AG08396 (cell line): ENCODE measurements at regions not wholly inside any gene's neighbourhood (a gene's known extent, or its start where the extent isn't known, plus 50 kb on each side); places are given as distances from the start of the nearest gene placed in this dataset.
"Not testable (repeated sequence)": the region's sequence is repeated elsewhere in the genome, so short reads cannot be mapped to it uniquely, and the experiment has no call there.

Source experiments
- DNase-seq: peaks from one replicate; pipeline ENCODE4 v3.0.0; 2012; ENCODE audit warnings: low spot score, mixed read lengths

GRCh38 chr5:121350181-121350930 lies 501.3 kb upstream of the FTMT start:
- no peak for DNase-seq

GRCh38 chr5:121366515-121366914 lies 485.2 kb upstream of the FTMT start:
- peak; percentile 11 for DNase-seq

- no peak for DNase-seq
These were observed 478.3 kb upstream of the FTMT start for GRCh38 chr5:121373371-121373770.

- no peak for DNase-seq
These were observed 474.2 kb upstream of the FTMT start for GRCh38 chr5:121377461-121377860.

DNA sequence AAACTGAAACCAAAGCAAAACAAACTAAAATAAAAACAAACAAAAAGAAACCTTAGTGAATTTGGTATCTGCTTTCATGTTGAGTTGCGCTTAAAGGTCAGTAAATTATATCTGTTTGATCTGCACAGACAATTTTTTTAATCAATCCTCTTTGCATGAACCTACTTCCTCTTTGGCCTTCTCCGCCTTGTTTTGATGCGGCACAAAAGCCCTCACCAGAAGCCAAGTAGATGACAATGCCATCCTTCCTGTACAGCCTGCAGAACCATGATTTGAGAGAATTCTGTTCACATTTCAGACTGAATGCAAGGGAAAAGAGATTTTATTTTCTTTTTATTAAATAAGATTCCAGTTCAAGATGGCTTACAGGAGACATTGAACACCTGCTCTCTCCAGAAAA lies 473.6 kb upstream of the FTMT start:
- DNase-seq = no peak

DNA sequence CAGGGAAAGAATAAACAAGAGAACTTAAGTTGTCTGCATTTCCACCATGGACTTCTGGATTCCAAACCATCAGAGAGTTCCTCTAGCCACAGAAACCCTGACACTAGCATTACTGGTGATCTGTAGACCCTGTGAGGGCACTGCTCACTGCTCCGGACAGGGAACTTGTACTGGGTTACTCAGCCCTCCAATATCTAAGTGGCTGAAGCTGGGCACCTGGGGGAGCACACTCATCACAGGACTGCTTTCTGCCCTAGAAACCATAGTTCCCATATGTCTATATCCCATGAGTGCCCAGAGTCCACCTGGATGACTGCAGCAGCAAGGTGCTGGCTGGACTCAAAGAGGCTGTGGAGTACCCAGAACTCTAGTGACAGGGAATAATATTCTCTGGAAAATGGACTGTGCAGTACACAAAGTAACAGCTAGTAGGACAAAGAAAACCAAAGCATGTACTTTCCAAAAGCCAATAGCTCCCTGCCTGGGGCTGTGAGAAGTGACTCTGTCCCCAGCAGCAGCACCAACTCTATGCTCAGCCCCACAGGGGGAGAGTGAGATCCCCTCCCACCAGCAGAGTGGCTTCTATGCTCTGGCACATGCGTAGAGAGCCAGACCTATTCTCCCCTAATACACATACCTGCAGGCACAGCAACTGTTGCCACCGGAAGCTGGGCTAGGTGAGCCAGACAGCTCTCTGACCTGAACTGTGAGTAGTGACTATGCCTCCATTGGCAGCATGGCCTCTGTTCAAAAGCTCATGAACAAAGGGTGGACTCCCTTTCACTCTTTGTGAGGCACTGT lies 472.9 kb upstream of the FTMT start:
- no peak for DNase-seq

DNA sequence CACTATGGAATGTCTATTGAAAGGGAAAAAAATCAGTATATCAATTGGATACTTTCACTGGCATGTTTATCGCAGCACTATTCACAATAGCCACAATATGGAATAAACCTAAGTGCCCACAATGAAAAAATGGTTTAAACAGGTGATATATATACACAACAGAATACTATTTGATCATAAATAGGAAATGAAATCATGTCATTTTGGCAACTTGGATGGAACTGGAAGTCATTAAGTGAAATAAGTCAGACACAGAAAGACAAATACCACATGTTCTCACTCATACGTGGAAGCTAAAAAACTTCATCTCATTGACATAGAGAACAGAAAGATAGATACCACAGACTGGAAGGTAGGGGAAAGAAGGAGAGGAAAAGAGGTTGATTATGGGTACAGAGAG lies 471.6 kb upstream of the FTMT start:
- no peak for DNase-seq

- DNase-seq = no peak
These were observed 467.3 kb upstream of the FTMT start for GRCh38 chr5:121384359-121384758.

GRCh38 chr5:121386334-121386733 lies 465.3 kb upstream of the FTMT start:
- no peak for DNase-seq

- DNase-seq = no peak
These were observed 455.0 kb upstream of the FTMT start for GRCh38 chr5:121396716-121397115.

GRCh38 chr5:121399879-121400278 lies 451.8 kb upstream of the FTMT start:
- no peak for DNase-seq

GRCh38 chr5:121408778-121409177 lies 442.9 kb upstream of the FTMT start:
- no peak for DNase-seq

GRCh38 chr5:121415270-121415669 lies 436.4 kb upstream of the FTMT start:
- no peak for DNase-seq

DNA sequence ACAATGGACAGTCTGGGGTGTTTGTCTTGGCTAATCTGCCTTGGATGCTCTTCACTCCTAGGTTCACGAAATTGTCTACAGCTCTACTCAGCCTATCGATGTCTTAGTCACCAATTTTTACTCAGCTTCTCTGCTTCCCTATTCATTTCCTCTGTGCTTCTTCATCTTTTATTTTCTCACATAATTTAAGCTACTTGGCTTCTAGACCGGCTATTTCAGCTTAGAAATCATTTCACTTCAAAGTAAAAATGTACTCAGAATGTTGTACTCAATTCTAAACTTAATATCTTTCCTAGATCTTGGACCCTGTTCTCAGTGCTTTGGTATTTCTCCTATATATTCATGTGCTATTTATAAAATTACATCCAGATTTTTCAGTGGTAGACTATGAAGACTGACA lies 430.0 kb upstream of the FTMT start:
- DNase-seq = no peak

DNA sequence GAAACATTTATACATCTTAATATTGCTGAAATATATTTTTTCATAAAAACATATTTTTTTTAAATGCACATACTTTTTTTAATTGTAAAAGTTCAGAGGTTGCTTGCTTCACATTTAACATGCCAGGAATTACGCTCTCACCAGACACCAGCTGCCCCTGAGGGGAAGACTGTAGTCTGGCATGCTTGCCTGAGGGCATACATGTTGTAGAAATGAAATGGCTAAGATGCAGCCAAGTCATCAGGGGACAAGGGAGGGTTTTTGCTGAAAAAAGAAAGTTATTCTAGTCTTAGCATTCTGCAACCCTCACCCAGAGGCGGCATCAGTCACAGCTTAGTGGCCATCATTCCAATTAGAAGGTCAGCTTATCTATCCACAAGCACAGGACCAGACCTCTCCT lies 426.7 kb upstream of the FTMT start:
- no peak for DNase-seq

DNA sequence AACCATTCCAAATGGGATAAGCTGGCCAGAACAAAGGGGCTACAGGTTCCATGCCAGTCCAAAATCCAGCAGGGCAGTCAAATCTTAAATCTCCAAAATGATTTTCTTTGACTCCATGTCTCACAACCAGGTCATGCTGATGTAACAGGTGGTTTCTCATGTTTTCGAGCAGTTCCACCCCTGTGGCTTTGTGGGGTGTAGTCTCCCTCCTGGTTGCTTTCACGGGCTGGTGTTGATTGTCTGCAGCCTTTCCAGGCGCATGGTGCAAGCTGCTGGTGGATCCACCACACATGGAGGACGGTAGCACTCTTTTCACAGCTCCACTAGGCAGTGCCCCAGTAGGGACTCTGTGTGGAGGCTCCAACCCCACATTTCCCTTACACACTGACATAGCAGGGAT lies 425.5 kb upstream of the FTMT start:
- no peak for DNase-seq

GRCh38 chr5:121429761-121430160 lies 421.9 kb upstream of the FTMT start:
- DNase-seq = no peak

- no peak for DNase-seq
These were observed 421.1 kb upstream of the FTMT start for GRCh38 chr5:121430538-121430937.

GRCh38 chr5:121445511-121445910 lies 406.2 kb upstream of the FTMT start:
- DNase-seq = no peak

GRCh38 chr5:121462441-121462840 lies 389.2 kb upstream of the FTMT start:
- DNase-seq = no peak

DNA sequence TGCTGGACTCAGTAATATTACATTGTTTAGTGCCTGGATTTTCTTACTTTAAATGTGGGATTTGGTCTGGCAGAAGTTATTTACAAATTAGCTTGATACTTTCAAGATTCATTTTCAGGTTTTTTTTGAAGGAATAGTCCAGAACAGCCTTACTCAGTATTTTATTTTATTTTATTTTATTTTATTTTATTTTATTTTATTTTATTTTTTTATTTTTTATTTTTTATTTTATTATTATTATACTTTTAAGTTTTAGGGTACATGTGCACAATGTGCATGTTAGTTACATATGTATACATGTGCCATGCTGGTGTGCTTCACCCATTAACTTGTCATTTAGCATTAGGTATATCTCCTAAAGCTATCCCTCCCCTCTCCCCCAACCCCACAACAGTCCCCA lies 380.5 kb upstream of the FTMT start:
- DNase-seq = not testable (repeated sequence)

DNA sequence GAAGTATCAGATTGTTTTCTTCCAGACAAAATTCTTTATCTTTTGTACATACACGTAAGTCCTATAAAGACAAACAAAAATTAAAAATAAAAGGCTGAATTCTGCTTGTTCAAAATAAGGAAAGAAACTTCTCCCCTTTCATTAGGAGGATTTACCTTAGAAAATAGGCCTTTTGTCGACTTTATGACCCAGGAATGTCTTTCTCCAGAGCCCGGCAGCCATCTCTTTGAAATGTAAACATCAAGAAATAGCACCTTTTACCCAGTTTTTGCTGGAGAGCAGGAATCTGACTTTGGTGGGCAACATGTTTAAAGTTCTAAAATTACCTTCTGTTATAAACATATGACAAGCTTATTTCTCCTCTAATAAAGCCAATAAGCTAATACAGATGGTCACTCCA lies 373.0 kb upstream of the FTMT start:
- no peak for DNase-seq

GRCh38 chr5:121479337-121479736 lies 372.3 kb upstream of the FTMT start:
- DNase-seq = no peak

- no peak for DNase-seq
These were observed 366.4 kb upstream of the FTMT start for GRCh38 chr5:121485281-121485680.
